22Rv1 (cell line): ENCODE measurements at regions not wholly inside any gene's neighbourhood (a gene's known extent, or its start where the extent isn't known, plus 50 kb on each side); places are given as distances from the start of the nearest gene placed in this dataset.

Experiments used
- CTCF ChIP-seq: fragments of 450-650 bp; IDR thresholded peaks from 2 replicates; pipeline ENCODE4 v1.5.1; 2017; ENCODE audit warnings: mild to moderate bottlenecking
- ZFX ChIP-seq: fragments of 450-650 bp; IDR thresholded peaks from 2 replicates; pipeline ENCODE4 v1.6.1; 2017; ENCODE audit warnings: antibody characterized with exemption, borderline replicate concordance

GRCh38 chr1:181386340-181386739 lies 97.0 kb upstream of the CACNA1E start:
- TF ChIP-seq CTCF (no peak), ZFX (no peak)
